ENCODE measurements at regions not wholly inside any gene's neighbourhood (a gene's known extent, or its start where the extent isn't known, plus 50 kb on each side); places are given as distances from the start of the nearest gene placed in this dataset.
"Not testable (repeated sequence)": the region's sequence is repeated elsewhere in the genome, so short reads cannot be mapped to it uniquely, and the experiment has no call there.

- DNase-seq (ENCODE audit: low spot score) = no peak
These were observed 894.1 kb upstream of the MIR17HG start for GRCh38 chr13:90453342-90453741.

DNA sequence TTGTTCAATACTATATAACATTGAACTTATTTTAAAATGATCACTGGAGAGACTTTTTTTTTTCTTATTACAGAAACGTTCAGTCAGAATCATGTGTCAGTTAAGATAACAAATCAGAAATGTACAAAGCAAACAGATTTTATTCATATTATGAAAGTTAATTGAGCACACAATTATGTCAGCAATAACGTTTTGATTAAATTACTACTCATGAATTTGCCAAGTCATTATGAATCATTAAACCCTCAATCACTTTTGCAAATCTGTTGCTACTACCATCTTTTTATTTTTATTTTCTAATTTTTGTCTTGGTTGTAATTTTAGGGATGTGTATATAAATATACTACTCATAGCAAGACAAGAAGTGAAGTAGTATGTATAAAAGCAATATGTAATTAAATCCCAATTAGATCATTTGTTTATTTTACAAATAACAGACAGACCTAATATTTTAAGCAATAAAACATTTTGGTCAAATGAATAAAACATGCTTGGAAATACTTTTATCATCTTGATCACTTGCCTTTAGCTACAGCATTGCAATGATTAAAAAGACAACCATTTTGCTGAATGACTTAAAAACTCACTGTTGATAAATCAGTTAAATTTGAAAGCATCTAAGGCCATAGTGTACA is 893.4 kb upstream of the MIR17HG start:
- no peak for DNase-seq (ENCODE audit: low spot score)

GRCh38 chr13:90455067-90455466 is 892.4 kb upstream of the MIR17HG start:
- no peak for DNase-seq (ENCODE audit: low spot score)

- no peak for DNase-seq (ENCODE audit: low spot score)
These were observed 891.7 kb upstream of the MIR17HG start for GRCh38 chr13:90455823-90456222.

DNA sequence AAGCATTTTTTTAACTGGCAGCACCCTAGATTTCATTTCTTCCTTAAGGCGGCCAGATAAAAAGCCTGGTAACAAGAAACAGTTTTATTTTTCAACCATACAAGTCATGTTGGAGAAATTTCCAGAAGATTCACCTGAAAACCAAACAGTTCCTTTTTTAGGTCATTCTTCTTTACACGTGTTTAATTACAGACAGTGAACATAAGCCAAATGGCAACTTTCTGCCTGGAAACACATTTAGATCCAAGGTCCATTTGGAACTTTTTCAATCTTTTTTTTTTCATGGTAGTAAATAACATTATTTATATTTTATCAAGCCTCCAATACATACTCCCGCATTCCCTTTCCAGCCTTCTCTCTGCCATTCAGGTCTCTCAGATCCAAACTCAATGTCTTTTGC is 886.1 kb upstream of the MIR17HG start:
- no peak for DNase-seq (ENCODE audit: low spot score)

- DNase-seq (ENCODE audit: low spot score) = no peak
These were observed 870.3 kb upstream of the MIR17HG start for GRCh38 chr13:90477216-90477615.

- DNase-seq (ENCODE audit: low spot score) = no peak
These were observed 863.6 kb upstream of the MIR17HG start for GRCh38 chr13:90483906-90484305.

- no peak for DNase-seq (ENCODE audit: low spot score)
These were observed 862.1 kb upstream of the MIR17HG start for GRCh38 chr13:90485436-90485835.

DNA sequence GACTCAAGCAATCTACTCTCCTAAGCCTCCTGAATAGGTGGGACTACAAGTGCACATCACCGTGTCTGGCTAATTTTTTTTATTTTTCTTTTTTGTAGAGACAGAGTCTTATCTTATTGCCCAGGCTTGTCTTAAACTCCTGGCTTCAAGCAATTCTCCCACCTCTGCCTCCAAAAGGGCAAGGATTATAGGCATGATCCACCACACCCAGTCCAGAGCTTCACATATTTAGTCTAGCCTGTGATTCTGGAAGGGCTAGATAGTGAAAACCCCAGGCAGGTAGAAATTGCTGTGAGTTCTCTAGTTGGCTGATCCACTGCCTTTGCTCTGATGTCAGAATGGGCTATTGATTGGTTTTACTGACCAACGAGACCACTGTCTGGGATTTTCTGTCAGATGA is 854.6 kb upstream of the MIR17HG start:
- no peak for DNase-seq (ENCODE audit: low spot score)

DNA sequence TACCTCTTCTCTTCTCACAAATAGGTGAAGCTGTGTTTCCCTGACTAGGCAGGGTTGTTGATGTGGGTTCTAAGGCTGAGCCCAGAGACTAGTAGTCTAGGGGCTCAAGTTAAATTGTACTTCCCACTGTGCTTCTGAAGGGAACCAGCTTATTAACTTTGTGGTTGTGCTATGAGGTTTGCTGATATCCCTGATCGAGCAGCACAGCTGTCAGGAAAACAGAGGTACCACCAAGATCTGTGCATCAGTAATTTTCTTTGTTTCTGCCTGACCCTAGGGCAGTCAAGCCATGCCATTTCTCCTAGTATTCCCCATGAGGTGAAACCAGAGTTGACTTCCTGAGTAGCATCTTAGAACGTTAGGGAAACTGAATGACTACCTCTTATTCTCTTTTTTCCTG is 853.8 kb upstream of the MIR17HG start:
- DNase-seq (ENCODE audit: low spot score) = no peak

- not testable (repeated sequence) for DNase-seq (ENCODE audit: low spot score)
These were observed 852.6 kb upstream of the MIR17HG start for GRCh38 chr13:90494849-90495248.

DNA sequence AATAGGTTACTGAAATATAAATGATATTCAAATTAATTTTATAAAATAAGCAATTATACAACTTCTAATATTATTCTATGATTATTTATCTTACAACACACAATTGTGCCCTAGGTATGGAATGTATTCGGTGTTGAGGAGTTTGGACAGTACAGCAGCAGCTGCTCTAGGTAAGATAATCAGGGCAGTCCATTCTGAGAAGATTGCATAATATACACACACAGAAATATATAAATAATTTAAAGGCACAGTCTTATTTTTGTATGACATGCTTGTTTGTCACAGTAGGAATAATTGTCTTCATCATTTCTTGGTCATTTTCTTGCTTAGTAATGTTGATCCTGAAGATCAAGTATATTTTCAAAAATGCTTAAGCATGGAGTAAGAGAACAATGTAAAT is 849.4 kb upstream of the MIR17HG start:
- DNase-seq (ENCODE audit: low spot score) = no peak

DNA sequence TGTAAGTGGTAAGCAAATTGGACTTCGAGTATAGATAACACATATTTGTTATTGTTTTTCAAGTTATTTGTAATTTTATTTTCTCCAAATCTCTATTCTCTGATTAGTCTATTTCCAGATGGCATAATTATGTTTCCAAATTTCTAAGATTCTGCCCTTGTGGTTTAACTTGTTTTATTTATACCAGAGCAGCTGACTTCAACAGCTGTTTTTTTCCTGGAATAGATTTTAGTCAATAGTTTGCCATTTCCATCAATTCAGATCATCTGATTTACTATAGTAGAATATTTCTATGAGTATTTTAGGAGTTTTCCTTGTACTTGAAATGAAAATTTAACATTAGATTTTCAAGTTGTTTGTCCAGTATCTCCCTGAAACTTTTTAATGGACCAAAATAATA is 848.7 kb upstream of the MIR17HG start:
- DNase-seq (ENCODE audit: low spot score) = no peak

GRCh38 chr13:90500569-90500968 is 846.9 kb upstream of the MIR17HG start:
- DNase-seq (ENCODE audit: low spot score) = no peak

DNA sequence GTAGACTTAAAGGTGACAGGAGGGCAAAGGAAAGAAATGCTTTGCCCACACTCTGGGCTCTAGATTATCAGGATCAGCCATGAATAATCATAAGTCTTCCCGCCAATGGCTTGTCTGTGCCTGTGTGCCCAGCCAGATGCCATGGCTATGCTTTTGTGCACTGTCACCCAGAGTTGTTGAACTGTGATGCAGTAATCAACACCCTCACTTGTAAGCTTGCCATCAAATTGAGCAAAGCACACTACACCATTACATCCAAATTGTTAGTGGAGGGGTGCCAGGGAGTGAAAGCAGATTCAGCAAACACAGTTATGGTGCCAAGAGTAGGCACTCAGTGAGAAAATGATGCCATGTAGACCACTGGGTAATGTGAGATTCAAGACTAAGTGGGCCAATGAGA is 845.3 kb upstream of the MIR17HG start:
- no peak for DNase-seq (ENCODE audit: low spot score)

DNA sequence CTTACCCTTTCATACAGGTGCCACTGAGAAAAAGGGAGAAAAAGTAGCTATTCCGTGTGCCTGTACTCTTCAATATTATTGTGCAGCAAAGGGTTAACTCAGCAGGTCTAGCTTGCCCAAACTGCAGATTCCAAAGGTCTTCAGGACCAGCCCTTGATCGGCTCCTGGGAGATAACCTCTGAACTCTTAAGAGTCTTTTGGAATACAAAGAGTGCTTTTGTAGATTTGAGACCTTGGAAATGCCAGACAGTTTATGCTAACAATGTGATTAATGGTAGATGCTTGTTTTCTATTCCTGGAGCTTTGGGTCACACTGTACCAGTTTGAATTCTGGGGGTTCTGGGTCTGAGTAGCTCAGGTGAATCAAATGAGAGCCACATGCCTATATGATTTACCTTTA is 844.7 kb upstream of the MIR17HG start:
- no peak for DNase-seq (ENCODE audit: low spot score)

DNA sequence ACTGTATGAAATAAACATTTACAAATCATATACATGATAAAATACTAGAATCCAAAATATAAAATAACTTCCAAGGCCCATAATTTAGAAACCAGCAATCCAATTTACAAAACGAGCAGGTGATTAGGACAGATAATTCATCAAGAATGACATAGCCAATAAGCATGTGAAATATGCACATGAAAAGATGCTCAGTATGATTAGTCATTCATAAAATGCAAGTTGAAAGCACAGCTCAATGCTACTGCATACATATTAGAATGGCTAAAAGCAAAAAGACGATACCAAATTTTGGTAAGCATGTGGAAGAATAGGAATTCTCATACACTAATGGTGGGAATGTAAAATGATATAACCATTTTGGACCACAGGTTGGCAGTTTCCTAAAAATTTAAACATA is 837.2 kb upstream of the MIR17HG start:
- DNase-seq (ENCODE audit: low spot score) = no peak

GRCh38 chr13:90511903-90512302 is 835.6 kb upstream of the MIR17HG start:
- DNase-seq (ENCODE audit: low spot score) = no peak

GRCh38 chr13:90514712-90515111 is 832.8 kb upstream of the MIR17HG start:
- DNase-seq (ENCODE audit: low spot score) = not testable (repeated sequence)

DNA sequence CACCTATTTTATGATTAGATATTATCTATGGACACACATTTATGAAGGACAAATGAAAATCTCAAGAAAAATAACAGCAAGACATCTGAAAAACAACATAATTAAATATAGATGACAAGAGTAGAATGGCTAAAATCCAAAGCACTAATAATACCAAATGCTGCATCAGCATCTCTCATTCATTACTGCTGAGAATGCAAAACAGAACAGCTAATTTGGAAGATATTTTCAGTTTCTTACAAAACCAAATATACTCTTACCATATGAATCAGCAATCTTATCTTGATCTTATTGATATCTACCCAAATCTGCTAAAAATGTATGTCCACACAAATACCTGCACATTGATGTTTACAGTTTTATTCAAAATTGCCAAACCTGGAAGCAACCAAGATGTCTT is 829.1 kb upstream of the MIR17HG start:
- no peak for DNase-seq (ENCODE audit: low spot score)

DNA sequence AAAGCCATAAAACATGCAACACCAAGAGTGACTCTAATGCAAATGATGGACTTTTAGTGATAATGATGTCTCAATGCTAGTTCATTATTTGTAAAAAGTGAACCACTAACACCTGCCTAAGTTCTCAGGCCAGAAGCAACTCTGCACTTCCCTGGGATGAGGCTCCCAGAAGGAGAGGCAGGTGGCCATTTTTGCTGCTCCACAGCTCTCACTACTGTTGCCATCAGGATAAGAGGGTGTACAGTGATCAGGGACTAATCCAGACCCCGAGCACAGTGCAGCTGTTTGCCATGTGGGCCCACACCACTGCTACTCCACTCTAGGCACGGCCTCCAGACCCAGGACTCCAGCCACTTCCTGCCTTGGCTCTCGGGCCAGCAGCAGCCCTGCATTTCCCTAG is 828.3 kb upstream of the MIR17HG start:
- no peak for DNase-seq (ENCODE audit: low spot score)

- no peak for DNase-seq (ENCODE audit: low spot score)
These were observed 820.8 kb upstream of the MIR17HG start for GRCh38 chr13:90526711-90527110.

DNA sequence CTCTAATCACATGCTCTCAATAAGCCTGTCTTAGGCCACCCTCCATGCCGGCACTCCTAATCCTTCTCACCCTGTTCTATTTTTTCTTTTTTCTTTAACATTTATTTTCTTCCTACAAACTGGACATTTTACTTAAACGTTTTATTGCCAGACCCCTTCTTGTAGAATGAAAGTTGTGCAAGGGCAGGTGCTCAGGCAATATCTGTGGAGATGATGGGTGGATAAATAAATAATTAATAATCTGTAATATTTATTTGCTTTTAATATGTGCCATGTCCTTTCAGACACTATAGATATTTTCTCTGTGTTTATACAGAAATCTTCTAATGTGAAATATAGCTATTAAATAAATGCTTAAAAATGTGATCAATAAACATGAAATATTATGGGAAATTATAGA is 815.7 kb upstream of the MIR17HG start:
- DNase-seq (ENCODE audit: low spot score) = no peak

DNA sequence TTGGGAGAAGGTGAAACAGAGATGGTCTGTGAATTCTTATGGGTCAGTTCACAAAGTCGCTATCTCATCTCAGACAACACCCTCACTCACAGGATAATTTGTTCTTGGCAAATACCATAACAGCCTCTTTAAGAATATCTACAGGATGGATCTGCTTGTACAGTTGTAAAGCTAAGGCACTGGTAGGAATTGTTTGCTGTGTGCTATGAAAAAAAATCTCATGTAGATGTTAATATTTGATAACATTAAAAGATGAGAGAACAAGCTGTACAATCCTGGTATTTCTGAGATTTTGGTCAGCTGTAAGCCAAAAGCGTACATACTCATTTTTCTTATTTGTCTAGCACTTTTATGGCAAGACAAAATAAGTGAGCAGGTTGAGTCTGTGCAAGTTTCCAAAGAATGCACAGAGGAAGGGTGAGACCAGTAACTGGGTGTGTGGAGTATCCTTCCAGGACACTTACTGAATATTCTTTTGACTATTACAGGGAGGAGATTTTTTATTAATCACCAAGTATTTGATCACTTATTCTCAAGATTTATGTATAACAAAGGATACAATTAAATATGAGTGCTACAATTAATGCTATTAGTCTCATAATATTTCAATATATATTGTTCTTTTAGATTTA is 814.5 kb upstream of the MIR17HG start:
- no peak for DNase-seq (ENCODE audit: low spot score)
